Sigmoid colon (tissue), 4 donors: ENCODE measurements at regions not wholly inside any gene's neighbourhood (a gene's known extent, or its start where the extent isn't known, plus 50 kb on each side); places are given as distances from the start of the nearest gene placed in this dataset.

ENCODE experiments used
- EP300 ChIP-seq, 4 donors: sonication (generic); formaldehyde crosslinking; IDR thresholded peaks; one replicate each; pipeline ENCODE4 v1.6.1; 2017; ENCODE audit warnings: antibody characterized with exemption in 4 of 4
- POLR2A ChIP-seq, 2 donors: fragments of 450-650 bp; IDR thresholded peaks; one replicate each; pipeline ENCODE4 v1.6.1; 2016; ENCODE audit warnings: antibody characterized with exemption in 2 of 2, mild to moderate bottlenecking in 2 of 2, moderate library complexity in 2 of 2
- POLR2AphosphoS5 ChIP-seq, 4 donors: sonication (generic); formaldehyde crosslinking; IDR thresholded peaks; one replicate each; pipeline ENCODE4 v1.6.1; 2017; ENCODE audit warnings: antibody characterized with exemption in 4 of 4
- TF ChIP-seq, protein P1 (sequence below), 4 experiments: fragments of 450-650 bp in 3 of 4; fragments of 200-600 bp in 1 of 4; IDR thresholded peaks; one replicate each; pipeline ENCODE4 v1.5.1; 2016 to 2019; ENCODE audit warnings: antibody characterized with exemption in 4 of 4, mild to moderate bottlenecking in 3 of 4, moderate library complexity in 2 of 4

DNA sequence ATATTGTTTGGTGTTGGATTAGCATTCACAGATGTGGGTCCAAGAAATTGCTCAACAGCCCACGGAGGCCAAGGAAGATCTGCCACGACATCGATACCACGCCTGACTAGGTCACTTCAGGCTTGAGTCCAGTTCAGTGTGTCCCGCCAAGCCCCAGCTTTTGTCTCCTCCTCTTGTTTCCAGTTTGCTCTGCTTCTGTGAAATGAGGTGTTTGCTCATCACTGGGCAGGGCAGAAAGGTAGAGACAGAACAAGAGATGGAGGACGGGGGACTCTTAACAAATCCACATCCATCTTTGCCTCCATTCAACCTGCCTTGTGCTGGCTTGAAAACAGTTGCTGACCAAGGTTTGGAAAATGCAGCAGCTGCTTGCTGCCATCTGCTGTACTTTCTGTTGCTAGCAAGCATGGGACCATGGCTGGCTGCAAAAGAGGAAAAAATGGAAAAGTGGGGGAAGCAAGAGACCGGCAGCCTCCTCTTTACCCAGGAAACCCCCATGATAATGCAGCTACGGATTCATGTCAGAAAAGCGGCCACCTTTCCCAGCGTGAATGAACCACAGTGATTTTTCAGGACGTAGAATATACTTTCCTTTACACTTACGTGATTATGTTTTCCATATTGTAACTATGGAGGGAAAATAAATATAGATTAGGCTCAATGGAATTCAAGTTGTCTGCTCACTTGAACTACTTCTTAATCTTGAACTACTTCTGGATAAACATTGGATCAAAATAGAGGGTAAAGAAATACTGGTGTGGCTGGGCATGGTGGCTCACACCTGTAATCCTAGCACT, 80.2 kb upstream of the GREM2 start:
- TF ChIP-seq, protein P1, sequence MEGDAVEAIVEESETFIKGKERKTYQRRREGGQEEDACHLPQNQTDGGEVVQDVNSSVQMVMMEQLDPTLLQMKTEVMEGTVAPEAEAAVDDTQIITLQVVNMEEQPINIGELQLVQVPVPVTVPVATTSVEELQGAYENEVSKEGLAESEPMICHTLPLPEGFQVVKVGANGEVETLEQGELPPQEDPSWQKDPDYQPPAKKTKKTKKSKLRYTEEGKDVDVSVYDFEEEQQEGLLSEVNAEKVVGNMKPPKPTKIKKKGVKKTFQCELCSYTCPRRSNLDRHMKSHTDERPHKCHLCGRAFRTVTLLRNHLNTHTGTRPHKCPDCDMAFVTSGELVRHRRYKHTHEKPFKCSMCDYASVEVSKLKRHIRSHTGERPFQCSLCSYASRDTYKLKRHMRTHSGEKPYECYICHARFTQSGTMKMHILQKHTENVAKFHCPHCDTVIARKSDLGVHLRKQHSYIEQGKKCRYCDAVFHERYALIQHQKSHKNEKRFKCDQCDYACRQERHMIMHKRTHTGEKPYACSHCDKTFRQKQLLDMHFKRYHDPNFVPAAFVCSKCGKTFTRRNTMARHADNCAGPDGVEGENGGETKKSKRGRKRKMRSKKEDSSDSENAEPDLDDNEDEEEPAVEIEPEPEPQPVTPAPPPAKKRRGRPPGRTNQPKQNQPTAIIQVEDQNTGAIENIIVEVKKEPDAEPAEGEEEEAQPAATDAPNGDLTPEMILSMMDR (IDR thresholded peaks at IDR 0.05) = peak; percentile 69 to 88 (median 74)
- TF ChIP-seq POLR2A (IDR thresholded peaks at IDR 0.05) (no peak), POLR2AphosphoS5 (IDR thresholded peaks at IDR 0.05) (peak in 1 of 4 donors; percentile 8), EP300 (IDR thresholded peaks at IDR 0.05) (no peak)
